K562 (cell line): ENCODE measurements at regions not wholly inside any gene's neighbourhood (a gene's known extent, or its start where the extent isn't known, plus 50 kb on each side); places are given as distances from the start of the nearest gene placed in this dataset.

Experiments
- ATAC-seq: fragments of 200-7000 bp; cut with Tn5 transposase; 3 replicates; pipeline ENCODE4 v1.9.1; 2020; ENCODE audit warnings: moderate library complexity
- BruUV-seq: library from RNA; stranded (reverse); fragments of 400-500 nt; replicated peaks from 2 replicates; lab custom pipeline; 2021; lab: Mats Ljungman, UMichigan
- CTCF ChIA-PET: fragments of 300-600 bp; formaldehyde crosslinking; extraction: SDS; loops from one replicate; lab custom pipeline; 2021; ENCODE audit warnings: low intra/inter-chr PET ratio; lab: Yijun Ruan, JAX
- POLR2A ChIA-PET: fragments of 300-600, 350-650 bp; sonication (Branson Sonifier 250); formaldehyde crosslinking; extraction: SDS; loops from one replicate; lab custom pipeline; 2021; ENCODE audit warnings: antibody characterized with exemption, inconsistent platforms; lab: Yijun Ruan, JAX
- DNase-seq, 4 experiments: peaks; one replicate each; pipeline versions ENCODE4 v3.0.0 to v3.0.0-alpha.2; 2011 to 2018; ENCODE audit warnings: low spot score in 3 of 4, mixed read lengths in 3 of 4; ENCODE audit errors: extremely low read depth in 1 of 4
- FAIRE-seq: peaks from 2 replicates; lab custom pipeline; 2011; peaks lifted over from hg19 to GRCh38; lab: Jason Lieb, UNC
- H2AFZ ChIP-seq: 2 replicates; pipeline ENCODE4 v1.6.0; 2011; ENCODE audit warnings: low read depth, low read length, control low read depth, inconsistent platforms
- H3K27ac ChIP-seq: fragments of 200-600 bp; 3 replicates; pipeline ENCODE4 v1.8.0; 2011; ENCODE audit warnings: low read depth, mild to moderate bottlenecking, control low read depth, inconsistent platforms, low read length, moderate library complexity, mixed read lengths; ENCODE audit errors: extremely low read depth
- H3K27me3 ChIP-seq, 2 experiments: fragments of 300-600 bp in 1 of 2; 2 replicates in 1 of 2; 3 replicates in 1 of 2; pipeline versions ENCODE4 v1.6.0 to v1.8.0; 2011; ENCODE audit warnings: inconsistent platforms in 2 of 2, low read length in 2 of 2, mild to moderate bottlenecking in 1 of 2, mixed read lengths in 1 of 2, moderate library complexity in 1 of 2; ENCODE audit not compliant: control insufficient read depth in 2 of 2, insufficient read depth in 2 of 2
- H3K36me3 ChIP-seq: fragments of 300-600 bp; 3 replicates; pipeline ENCODE4 v1.8.0; 2011; ENCODE audit warnings: mild to moderate bottlenecking, low read length, inconsistent platforms; ENCODE audit not compliant: control insufficient read depth, insufficient read depth
- H3K4me1 ChIP-seq, 2 experiments: fragments of 200-600 bp in 1 of 2; replicated peaks in 1 of 2; 2 replicates in 1 of 2; 3 replicates in 1 of 2; pipeline versions ENCODE4 v1.5.1 to v1.8.0; 2011; ENCODE audit warnings: inconsistent platforms in 2 of 2, low read length in 2 of 2, mild to moderate bottlenecking in 1 of 2, mixed read lengths in 1 of 2, moderate library complexity in 1 of 2; ENCODE audit not compliant: control insufficient read depth in 2 of 2, insufficient read depth in 2 of 2
- H3K4me2 ChIP-seq: 2 replicates; pipeline ENCODE4 v1.6.1; 2011; ENCODE audit warnings: low read length, control low read depth, inconsistent platforms, mixed read lengths; ENCODE audit not compliant: insufficient read depth
- H3K4me3 ChIP-seq: fragments of 200-600 bp; sonication (generic), shearing (Covaris generic); 2 replicates; pipeline ENCODE4 v1.5.1; 2016; ENCODE audit warnings: control low read depth, inconsistent platforms
- H3K79me2 ChIP-seq: fragments of 200-600 bp; 3 replicates; pipeline ENCODE4 v1.8.0; 2011; ENCODE audit warnings: low read length, inconsistent platforms; ENCODE audit not compliant: control insufficient read depth, insufficient read depth
- H3K9ac ChIP-seq, 2 experiments: 2 replicates each; pipeline versions ENCODE4 v1.6.0 to v1.6.1; 2011; ENCODE audit warnings: low read depth in 2 of 2, low read length in 2 of 2, control low read depth in 1 of 2, inconsistent platforms in 1 of 2, mild to moderate bottlenecking in 1 of 2, mixed read lengths in 1 of 2; ENCODE audit not compliant: insufficient read depth in 1 of 2
- H3K9me1 ChIP-seq: one replicate; pipeline ENCODE4 v1.6.0; 2011; ENCODE audit warnings: inconsistent platforms, mild to moderate bottlenecking, low read length, moderate library complexity; ENCODE audit not compliant: control insufficient read depth, insufficient read depth
- H3K9me3 ChIP-seq: replicated peaks from 2 replicates; pipeline ENCODE4 v1.5.1; 2011; ENCODE audit warnings: low read depth, low read length, inconsistent platforms; ENCODE audit not compliant: control insufficient read depth, insufficient read depth
- H4K20me1 ChIP-seq: replicated peaks from 2 replicates; pipeline ENCODE4 v1.6.1; 2011; ENCODE audit warnings: low read length, inconsistent platforms, mixed read lengths; ENCODE audit not compliant: control insufficient read depth, insufficient read depth
- GABPA ChIP-seq: fragments of 200-800 bp; sonication (Bioruptor generic); conservative IDR thresholded peaks from 2 replicates; pipeline ENCODE4 v1.6.1; 2016; ENCODE audit warnings: low read depth, missing genetic modification characterization, missing compliant biosample characterization
- HSF4 ChIP-seq: fragments of 250-450 bp; sonication (Bioruptor Pico); IDR thresholded peaks from 2 replicates; pipeline ENCODE4 v2.1.2; 2022; ENCODE audit warnings: mild to moderate bottlenecking, moderate library complexity, borderline replicate concordance
- MTA2 ChIP-seq: fragments of 450-650 bp; IDR thresholded peaks from 2 replicates; pipeline ENCODE4 v1.6.1; 2016; ENCODE audit warnings: low read depth
- RAD21 ChIP-seq, 2 experiments: fragments of 250-450 bp in 1 of 2; fragments of 450-650 bp in 1 of 2; sonication (Bioruptor Pico) in 1 of 2; formaldehyde crosslinking in 1 of 2; IDR thresholded peaks in 1 of 2; conservative IDR thresholded peaks in 1 of 2; 2 replicates each; pipeline versions ENCODE4 v1.4.0 to v1.8.0; 2020 to 2022; ENCODE audit warnings: mild to moderate bottlenecking in 2 of 2, moderate library complexity in 1 of 2
- SMAD1 ChIP-seq: fragments of 150-350 bp; IDR thresholded peaks from 2 replicates; pipeline ENCODE4 v1.6.1; 2014; ENCODE audit warnings: low read length, low read depth; ENCODE audit not compliant: partially characterized antibody
- SRSF9 ChIP-seq: fragments of 200-400 bp; formaldehyde crosslinking; IDR thresholded peaks from 2 replicates; pipeline ENCODE4 v1.6.1; 2017; ENCODE audit warnings: low read depth, low read length, borderline replicate concordance
- WGBS: fragments of 100-300 bp; shearing (Covaris generic); methylation state at CpG from one replicate; pipeline ENCODE4 v1.1.6; 2016; ENCODE audit warnings: low coverage, mixed read lengths; ENCODE audit not compliant: insufficient coverage; ENCODE audit errors: missing lambda C conversion rate; 5-methylcytosine and 5-hydroxymethylcytosine counted together
- in situ Hi-C: fragments of 300-500 bp; cut with MboI; formaldehyde crosslinking; loops from 4 replicates; pipeline ENCODE4 v1.15.0; 2018; ENCODE audit warnings: inconsistent platforms, mixed read lengths
- intact Hi-C: fragments of 100-400 bp; cut with micrococcal nuclease; formaldehyde crosslinking; loops from 2 replicates; pipeline ENCODE4 v1.14.2; 2022
- TF ChIP-seq, protein P1 (sequence below), 2 experiments: fragments of 200-800 bp in 1 of 2; sonication (Bioruptor generic) in 1 of 2; sonication (generic) in 1 of 2; formaldehyde crosslinking in 1 of 2; IDR thresholded peaks in 1 of 2; conservative IDR thresholded peaks in 1 of 2; 2 replicates each; pipeline versions ENCODE4 v1.5.0 to v1.6.1; 2016 to 2020; ENCODE audit warnings: missing compliant biosample characterization in 1 of 2, missing genetic modification characterization in 1 of 2, missing genetic modification reagents in 1 of 2
- TF ChIP-seq, protein P2 (sequence below): fragments of 450-650 bp; IDR thresholded peaks from 2 replicates; pipeline ENCODE4 v1.6.1; 2014; ENCODE audit warnings: low read depth, mild to moderate bottlenecking, moderate library complexity, borderline replicate concordance
- TF ChIP-seq, protein P3 (sequence below): fragments of 450-650 bp; formaldehyde crosslinking; IDR thresholded peaks from 2 replicates; pipeline ENCODE4 v1.4.0; 2020; ENCODE audit warnings: mild to moderate bottlenecking, moderate library complexity

DNA sequence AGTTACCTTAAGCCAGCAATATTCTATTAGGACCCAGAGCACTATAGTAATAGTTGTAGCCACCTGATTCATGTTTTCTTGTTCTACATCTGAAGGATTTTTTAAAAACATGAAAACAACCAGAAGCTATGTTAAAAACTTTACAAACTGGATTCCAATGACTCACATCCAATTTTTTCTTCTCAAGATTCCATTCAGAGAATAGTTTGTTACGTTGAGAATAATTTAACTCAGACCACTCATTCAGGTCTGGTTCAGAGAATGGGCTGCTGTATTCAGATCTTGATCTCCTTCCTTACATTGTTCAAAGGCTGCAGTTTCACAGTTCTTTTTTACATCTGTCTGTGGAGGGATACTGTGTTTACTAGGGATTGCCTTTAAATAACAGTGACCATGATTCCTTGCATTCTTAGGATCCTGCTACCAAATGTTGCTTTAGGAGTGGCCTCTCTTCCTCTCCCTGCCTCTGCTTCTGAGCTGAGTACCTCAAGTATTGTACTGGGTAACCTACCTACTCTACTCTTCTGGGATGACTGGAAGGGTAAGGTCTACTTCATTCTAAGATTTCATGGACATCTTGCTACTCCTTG is 448.0 kb upstream of the FBXO33 start:
- Histone ChIP-seq H3K9ac (no peak overlapping the region), H2AFZ (no peak overlapping the region), H3K4me3 (no peak overlapping the region), H3K9me3 (no peaks in the 10 kb centered on the region), H3K4me1 (no peaks in the 10 kb centered on the region), H3K27me3 (no peaks in the 10 kb centered on the region), H3K36me3 (no peaks in the 10 kb centered on the region), H3K4me2 (no peak overlapping the region), H3K27ac (no peak overlapping the region), H4K20me1 (no peaks in the 10 kb centered on the region), H3K9me1 (no peaks in the 10 kb centered on the region), H3K79me2 (no peaks in the 10 kb centered on the region)
- POLR2A ChIA-PET = no interaction called here
- CTCF ChIA-PET = no interaction called here
- DNase-seq (no peak), FAIRE-seq (no peak), ATAC-seq (no peak)
- 0% methylated on average over 1 of the region's 1 CpG for WGBS
- BruUV-seq = no TSS peak
- in situ Hi-C loops (no loop called here), intact Hi-C loops (no loop called here)
- TF ChIP-seq SRSF9 = no peak
- TF ChIP-seq, protein P1, sequence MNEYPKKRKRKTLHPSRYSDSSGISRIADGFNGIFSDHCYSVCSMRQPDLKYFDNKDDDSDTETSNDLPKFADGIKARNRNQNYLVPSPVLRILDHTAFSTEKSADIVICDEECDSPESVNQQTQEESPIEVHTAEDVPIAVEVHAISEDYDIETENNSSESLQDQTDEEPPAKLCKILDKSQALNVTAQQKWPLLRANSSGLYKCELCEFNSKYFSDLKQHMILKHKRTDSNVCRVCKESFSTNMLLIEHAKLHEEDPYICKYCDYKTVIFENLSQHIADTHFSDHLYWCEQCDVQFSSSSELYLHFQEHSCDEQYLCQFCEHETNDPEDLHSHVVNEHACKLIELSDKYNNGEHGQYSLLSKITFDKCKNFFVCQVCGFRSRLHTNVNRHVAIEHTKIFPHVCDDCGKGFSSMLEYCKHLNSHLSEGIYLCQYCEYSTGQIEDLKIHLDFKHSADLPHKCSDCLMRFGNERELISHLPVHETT (CRISPR knock-in tag; conservative IDR thresholded peaks at IDR 0.05 in 1 of 2, IDR thresholded peaks at IDR 0.05 in 1 of 2) = no peak

DNA sequence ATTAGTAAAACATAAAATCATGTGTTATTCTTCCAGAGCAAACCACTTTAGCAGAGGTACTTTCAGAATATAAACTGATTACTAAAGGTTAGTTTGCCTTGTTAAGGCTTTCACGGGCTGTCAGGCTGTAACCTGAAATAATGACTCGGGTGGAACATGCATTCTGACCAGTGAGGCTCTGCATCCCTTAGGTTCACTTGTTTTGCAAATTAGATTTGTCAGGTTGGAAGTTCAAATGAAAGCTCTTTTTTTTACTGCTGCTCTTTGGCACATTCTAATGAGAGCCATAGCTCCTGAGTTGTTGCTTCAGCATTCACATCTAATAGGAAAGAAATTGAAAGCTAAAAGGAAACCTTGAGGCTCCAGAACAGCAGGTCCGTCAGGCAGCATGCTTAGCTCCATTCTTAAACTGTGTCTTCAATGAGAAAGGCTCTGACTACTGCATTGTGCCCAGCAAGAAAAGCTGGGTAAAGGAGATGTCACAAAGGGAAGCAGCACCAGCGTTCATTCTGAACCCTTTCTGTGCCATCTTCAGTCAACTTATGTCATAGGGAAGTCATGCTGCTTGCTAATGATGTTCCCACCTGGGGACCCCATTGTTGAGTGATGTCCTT is 445.5 kb upstream of the FBXO33 start:
- H3K4me1 ChIP-seq = no peaks in the 10 kb centered on the region
- DNase-seq = no peak
- BruUV-seq = no TSS peak
- no peaks in the 10 kb centered on the region for H4K20me1 ChIP-seq
- ATAC-seq = no peak
- H3K4me3 ChIP-seq = no peak overlapping the region
- H2AFZ ChIP-seq = no peak overlapping the region
- H3K79me2 ChIP-seq = no peaks in the 10 kb centered on the region
- H3K27me3 ChIP-seq = no peaks in the 10 kb centered on the region
- in situ Hi-C loops = no loop called here
- ChIA-PET CTCF (no interaction called here), POLR2A (no interaction called here)
- H3K36me3 ChIP-seq = no peaks in the 10 kb centered on the region
- WGBS = 0% methylated on average over 4 of the region's 4 CpGs
- no peak overlapping the region for H3K4me2 ChIP-seq
- FAIRE-seq = no peak
- H3K9me1 ChIP-seq = no peaks in the 10 kb centered on the region
- no peak overlapping the region for H3K9ac ChIP-seq
- intact Hi-C loops = no loop called here
- H3K27ac ChIP-seq = no peak overlapping the region
- H3K9me3 ChIP-seq = no peaks in the 10 kb centered on the region
- TF ChIP-seq GABPA (no peak), MTA2 (no peak), RAD21 (CRISPR knock-in tag; conservative IDR thresholded peaks at IDR 0.05 in 1 of 2, IDR thresholded peaks at IDR 0.05 in 1 of 2) (no peak), HSF4 (CRISPR knock-in tag) (no peak), SMAD1 (no peak)
- TF ChIP-seq, protein P2, sequence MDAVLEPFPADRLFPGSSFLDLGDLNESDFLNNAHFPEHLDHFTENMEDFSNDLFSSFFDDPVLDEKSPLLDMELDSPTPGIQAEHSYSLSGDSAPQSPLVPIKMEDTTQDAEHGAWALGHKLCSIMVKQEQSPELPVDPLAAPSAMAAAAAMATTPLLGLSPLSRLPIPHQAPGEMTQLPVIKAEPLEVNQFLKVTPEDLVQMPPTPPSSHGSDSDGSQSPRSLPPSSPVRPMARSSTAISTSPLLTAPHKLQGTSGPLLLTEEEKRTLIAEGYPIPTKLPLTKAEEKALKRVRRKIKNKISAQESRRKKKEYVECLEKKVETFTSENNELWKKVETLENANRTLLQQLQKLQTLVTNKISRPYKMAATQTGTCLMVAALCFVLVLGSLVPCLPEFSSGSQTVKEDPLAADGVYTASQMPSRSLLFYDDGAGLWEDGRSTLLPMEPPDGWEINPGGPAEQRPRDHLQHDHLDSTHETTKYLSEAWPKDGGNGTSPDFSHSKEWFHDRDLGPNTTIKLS = no peak
- TF ChIP-seq, protein P3, sequence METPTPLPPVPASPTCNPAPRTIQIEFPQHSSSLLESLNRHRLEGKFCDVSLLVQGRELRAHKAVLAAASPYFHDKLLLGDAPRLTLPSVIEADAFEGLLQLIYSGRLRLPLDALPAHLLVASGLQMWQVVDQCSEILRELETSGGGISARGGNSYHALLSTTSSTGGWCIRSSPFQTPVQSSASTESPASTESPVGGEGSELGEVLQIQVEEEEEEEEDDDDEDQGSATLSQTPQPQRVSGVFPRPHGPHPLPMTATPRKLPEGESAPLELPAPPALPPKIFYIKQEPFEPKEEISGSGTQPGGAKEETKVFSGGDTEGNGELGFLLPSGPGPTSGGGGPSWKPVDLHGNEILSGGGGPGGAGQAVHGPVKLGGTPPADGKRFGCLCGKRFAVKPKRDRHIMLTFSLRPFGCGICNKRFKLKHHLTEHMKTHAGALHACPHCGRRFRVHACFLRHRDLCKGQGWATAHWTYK (CRISPR knock-in tag) = no peak
